ENCODE measurements at regions not wholly inside any gene's neighbourhood (a gene's known extent, or its start where the extent isn't known, plus 50 kb on each side); places are given as distances from the start of the nearest gene placed in this dataset.

DNA sequence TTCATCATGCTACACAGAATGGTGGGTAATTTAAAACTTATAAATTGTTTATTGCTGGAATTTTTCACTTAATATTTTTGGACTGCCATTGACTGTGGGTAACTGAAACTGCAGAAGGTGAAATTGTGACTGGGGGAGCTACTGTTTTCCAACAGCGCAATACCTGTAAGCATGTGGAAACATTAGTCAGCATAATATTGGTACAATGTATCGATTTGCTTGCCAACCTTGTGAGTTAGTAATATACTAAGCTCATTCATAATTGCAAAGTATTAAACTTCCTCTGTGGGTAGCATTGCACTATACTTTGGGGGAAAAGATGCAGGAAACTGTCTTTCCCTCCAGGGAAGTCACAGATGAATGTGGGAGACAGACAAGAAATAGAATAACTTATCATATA lies 766.5 kb downstream of the HDGFL1 start:
- ATAC-seq = no peak
- Histone ChIP-seq H3K9me3 (no peaks in the 10 kb centered on the region), H3K27ac (no peak overlapping the region), H3K36me3 (no peaks in the 10 kb centered on the region), H3K4me3 (no peak overlapping the region), H3K27me3 (no peaks in the 10 kb centered on the region), H3K4me1 (no peaks in the 10 kb centered on the region)
- intact Hi-C loops (cut with DNase I) = no loop called here
- 84% methylated on average over 2 of the region's 2 CpGs for WGBS (ENCODE audit: insufficient coverage, low coverage, low lambda C conversion rate, missing lambda C conversion rate)
- DNase-seq = no peak
- TF ChIP-seq, protein P1, sequence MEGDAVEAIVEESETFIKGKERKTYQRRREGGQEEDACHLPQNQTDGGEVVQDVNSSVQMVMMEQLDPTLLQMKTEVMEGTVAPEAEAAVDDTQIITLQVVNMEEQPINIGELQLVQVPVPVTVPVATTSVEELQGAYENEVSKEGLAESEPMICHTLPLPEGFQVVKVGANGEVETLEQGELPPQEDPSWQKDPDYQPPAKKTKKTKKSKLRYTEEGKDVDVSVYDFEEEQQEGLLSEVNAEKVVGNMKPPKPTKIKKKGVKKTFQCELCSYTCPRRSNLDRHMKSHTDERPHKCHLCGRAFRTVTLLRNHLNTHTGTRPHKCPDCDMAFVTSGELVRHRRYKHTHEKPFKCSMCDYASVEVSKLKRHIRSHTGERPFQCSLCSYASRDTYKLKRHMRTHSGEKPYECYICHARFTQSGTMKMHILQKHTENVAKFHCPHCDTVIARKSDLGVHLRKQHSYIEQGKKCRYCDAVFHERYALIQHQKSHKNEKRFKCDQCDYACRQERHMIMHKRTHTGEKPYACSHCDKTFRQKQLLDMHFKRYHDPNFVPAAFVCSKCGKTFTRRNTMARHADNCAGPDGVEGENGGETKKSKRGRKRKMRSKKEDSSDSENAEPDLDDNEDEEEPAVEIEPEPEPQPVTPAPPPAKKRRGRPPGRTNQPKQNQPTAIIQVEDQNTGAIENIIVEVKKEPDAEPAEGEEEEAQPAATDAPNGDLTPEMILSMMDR (IDR thresholded peaks at IDR 0.05) = no peak
- TF ChIP-seq POLR2A (IDR thresholded peaks at IDR 0.05) = no peak

DNA sequence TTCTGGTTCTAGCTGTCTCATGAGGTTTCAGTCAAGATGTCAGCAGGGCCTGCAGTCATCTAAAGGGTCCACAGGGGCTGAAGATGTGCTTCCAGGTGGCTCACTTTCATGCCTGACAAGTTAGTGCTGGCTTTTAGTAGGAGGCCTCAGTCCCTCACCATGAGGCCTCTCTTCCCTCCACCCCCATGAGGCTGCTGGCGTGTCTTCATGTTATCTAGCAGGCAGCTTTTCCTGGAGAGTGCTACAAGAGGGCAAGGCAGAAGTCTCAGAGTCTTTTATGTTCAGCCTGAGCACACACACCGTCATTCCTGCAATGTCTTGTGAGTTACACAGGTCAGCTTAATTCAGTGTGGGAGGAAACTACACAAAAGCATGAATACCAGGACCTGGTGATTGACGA lies 769.9 kb downstream of the HDGFL1 start:
- no peak for DNase-seq

DNA sequence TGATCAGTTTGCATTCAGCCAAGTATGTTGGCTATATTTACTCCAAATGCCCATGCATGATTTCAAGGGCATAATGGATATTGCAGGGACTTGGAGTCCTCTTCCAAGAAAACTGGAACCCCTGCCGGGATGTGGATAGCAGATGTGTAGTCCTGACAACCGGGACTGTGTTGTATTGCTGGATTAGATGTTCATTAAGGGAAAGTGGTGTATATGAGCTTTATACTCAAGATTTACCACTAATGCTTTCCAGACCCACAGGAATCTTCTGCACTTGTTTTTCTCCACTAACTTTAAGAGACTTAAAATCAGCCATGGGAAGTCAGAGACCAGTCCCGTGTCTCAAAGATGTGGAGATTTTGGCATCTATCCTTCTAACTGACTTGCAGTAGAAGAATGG lies 770.9 kb downstream of the HDGFL1 start:
- H3K4me1 ChIP-seq = no peaks in the 10 kb centered on the region
- ATAC-seq (no peak), DNase-seq (no peak)
- H3K9me3 ChIP-seq = no peaks in the 10 kb centered on the region
- TF ChIP-seq, protein P1 (IDR thresholded peaks at IDR 0.05) = no peak
- TF ChIP-seq POLR2A (IDR thresholded peaks at IDR 0.05) = no peak
- no peaks in the 10 kb centered on the region for H3K36me3 ChIP-seq
- H3K4me3 ChIP-seq = no peak overlapping the region
- H3K27ac ChIP-seq = no peak overlapping the region
- no peaks in the 10 kb centered on the region for H3K27me3 ChIP-seq
- WGBS (ENCODE audit: insufficient coverage, low coverage, low lambda C conversion rate, missing lambda C conversion rate) = 86% methylated on average over 3 of the region's 3 CpGs
- intact Hi-C loops (cut with DNase I) = no loop called here

More for the DNA sequence above, 769.9 kb downstream of the HDGFL1 start:
- WGBS (ENCODE audit: insufficient coverage, low coverage, low lambda C conversion rate, missing lambda C conversion rate) = 83% methylated on average over 2 of the region's 3 CpGs
- ATAC-seq = no peak
- Histone ChIP-seq H3K4me3 (no peak overlapping the region), H3K27me3 (no peaks in the 10 kb centered on the region), H3K36me3 (no peaks in the 10 kb centered on the region), H3K27ac (no peak overlapping the region), H3K4me1 (no peaks in the 10 kb centered on the region), H3K9me3 (no peaks in the 10 kb centered on the region)
- intact Hi-C loops (cut with DNase I) = no loop called here
- TF ChIP-seq POLR2A (IDR thresholded peaks at IDR 0.05) = no peak

DNA sequence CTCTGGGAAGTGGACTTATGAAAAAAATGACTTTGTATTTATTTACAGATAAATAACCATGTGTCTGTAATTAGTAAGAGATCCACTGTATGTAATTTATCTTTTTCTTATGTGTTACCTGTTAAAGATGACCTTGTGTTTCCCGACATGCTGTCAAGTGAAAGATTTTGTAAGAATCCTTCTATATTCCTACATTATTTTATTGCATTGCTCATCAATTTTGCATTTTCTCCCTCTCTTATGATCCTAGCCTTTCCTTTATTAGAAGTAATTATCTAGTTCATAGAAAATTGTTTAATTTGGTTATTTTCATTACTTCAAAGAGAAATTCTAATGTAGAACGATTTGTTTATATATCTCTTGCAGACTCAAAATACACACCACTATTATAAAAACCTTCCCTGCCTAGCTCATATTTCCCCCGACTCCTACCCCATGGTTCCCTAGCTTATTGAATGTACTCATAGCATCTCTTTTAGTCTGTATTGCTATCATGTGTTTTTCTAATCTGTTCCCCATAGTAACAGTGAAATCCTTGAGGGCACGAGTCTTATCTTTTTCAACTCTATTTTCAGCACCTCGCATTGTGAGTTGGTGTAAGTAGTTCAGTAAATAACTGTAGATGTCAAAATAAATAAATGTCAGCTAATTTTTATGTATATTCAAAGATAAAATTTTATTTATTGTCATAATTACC lies 774.4 kb downstream of the HDGFL1 start:
- Histone ChIP-seq H3K27ac (no peak overlapping the region), H3K27me3 (no peaks in the 10 kb centered on the region), H3K4me1 (no peaks in the 10 kb centered on the region), H3K9me3 (no peaks in the 10 kb centered on the region), H3K4me3 (no peak overlapping the region), H3K36me3 (no peaks in the 10 kb centered on the region)
- TF ChIP-seq, protein P1 (IDR thresholded peaks at IDR 0.05) = no peak
- TF ChIP-seq POLR2A (IDR thresholded peaks at IDR 0.05) = no peak
- WGBS (ENCODE audit: insufficient coverage, low coverage, low lambda C conversion rate, missing lambda C conversion rate) = 81% methylated on average over 5 of the region's 5 CpGs
- DNase-seq (no peak), ATAC-seq (no peak)
- intact Hi-C loops (cut with DNase I) = no loop called here

DNA sequence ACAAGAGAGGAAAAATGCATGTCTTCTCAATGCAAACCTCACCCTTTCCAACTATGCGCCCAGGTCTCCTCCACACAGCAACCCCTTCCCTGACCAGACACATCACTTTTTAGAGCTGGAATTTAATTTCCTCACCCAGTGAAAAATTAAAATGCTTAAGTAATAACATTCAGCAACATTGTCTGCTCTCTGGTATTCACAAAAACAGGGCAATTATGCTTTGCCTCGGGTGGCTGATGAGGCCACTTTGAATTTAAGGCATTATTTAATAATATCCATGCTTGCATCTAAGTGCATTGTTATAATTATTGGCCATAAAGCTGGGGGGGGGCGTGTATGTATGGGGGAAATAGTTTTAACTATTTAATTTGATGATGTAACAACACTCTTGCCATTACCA lies 777.8 kb upstream of the NRSN1 start:
- Histone ChIP-seq H3K9me3 (no peaks in the 10 kb centered on the region), H3K27me3 (no peaks in the 10 kb centered on the region), H3K4me1 (no peaks in the 10 kb centered on the region), H3K36me3 (no peaks in the 10 kb centered on the region), H3K4me3 (no peak overlapping the region), H3K27ac (no peak overlapping the region)
- ATAC-seq (no peak), DNase-seq (no peak)
- TF ChIP-seq, protein P1 (IDR thresholded peaks at IDR 0.05) = no peak
- no peak for TF ChIP-seq POLR2A (IDR thresholded peaks at IDR 0.05)
- WGBS (ENCODE audit: insufficient coverage, low coverage, low lambda C conversion rate, missing lambda C conversion rate) = 61% methylated on average over 2 of the region's 3 CpGs
- intact Hi-C loops (cut with DNase I) = no loop called here

Measured in right lobe of liver (tissue), 6 donors.